ENCODE measurements at regions not wholly inside any gene's neighbourhood (a gene's known extent, or its start where the extent isn't known, plus 50 kb on each side); places are given as distances from the start of the nearest gene placed in this dataset.
"Not testable (repeated sequence)": the region's sequence is repeated elsewhere in the genome, so short reads cannot be mapped to it uniquely, and the experiment has no call there.

GRCh38 chr3:102360183-102360860, 74.5 kb upstream of the ZPLD1 start:
- in situ Hi-C loops (cut with HindIII; ENCODE audit: low sequenced_read_pairs) = no loop called here

DNA sequence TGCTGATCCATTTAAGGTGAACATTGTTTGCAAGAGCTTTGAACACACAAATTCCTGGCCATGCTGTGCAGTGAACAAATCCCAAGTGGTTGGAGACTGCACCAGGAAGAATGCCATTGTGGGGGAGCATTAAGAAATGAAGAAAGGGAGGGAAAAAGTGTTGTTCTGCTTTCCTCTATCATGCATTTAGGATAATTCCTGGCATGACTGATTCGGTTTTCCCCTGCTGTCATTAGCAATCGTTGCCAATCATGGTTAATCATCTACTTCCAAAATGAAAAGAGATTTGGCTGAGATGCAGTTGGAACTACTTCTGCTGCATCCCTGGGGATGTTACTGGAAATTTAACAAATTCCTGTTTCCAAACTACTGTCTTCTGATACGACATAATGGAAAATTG, 73.7 kb upstream of the ZPLD1 start:
- in situ Hi-C loops (cut with HindIII; ENCODE audit: low sequenced_read_pairs) = no loop called here

DNA sequence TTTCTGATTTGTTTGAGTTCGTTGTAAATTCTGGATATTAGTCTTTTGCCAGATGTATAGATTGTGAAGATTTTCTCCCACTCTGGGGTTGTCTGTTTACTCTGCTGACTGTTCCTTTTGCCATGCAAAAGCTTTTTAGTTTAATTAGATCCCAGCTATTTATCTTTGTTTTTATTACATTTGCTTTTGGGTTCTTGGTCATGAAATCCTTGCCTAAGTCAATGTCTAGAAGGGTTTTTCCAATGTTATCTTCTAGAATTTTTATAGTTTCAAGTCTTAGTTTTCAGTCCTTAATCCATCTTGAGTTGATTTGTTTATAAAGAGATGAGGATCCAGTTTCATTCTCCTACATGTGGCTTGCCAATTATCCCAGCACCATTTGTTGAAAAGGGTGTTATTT, 68.7 kb upstream of the ZPLD1 start:
- in situ Hi-C loops (cut with HindIII; ENCODE audit: low sequenced_read_pairs) = not testable (repeated sequence)

DNA sequence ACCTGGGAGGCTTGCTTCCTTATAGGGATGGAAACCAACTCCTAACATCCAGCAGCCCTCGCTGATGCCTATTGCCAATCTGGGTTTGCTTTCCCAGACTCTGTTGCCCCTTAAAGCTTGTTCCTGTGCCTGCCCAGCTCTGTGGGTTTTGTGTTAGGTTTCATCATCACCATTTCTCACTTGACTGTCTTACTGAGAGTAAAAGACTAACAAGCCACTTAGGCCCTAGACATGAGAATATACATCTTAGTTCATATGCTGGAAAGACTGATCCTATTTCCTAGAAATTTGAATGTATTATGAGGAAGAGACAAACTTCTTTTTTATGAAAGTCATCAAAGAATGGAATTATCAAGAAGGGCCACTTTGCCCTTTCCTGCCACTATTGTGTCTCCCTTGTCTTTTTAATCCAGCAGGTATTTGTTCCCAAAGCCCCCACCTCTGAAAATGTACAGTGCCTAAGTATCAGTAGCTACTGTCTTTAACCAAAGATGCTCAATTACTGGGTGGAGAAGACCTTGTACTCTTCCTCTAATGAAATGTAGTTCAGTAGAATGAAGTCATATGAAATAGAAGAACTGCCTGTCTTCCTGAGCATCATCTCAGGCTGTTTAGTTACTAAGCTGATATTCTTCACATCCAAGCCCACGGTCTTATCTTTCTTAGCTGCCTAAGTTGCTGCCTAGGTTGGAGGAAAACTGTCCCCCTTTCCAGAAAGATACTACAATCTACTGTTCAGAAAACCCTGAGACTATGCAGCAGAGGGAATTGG, 59.8 kb upstream of the ZPLD1 start:
- in situ Hi-C loops (cut with HindIII; ENCODE audit: low sequenced_read_pairs) = no loop called here

GRCh38 chr3:102378216-102378615, 56.6 kb upstream of the ZPLD1 start:
- in situ Hi-C loops (cut with HindIII; ENCODE audit: low sequenced_read_pairs) = no loop called here

GRCh38 chr3:102382201-102382600, 52.6 kb upstream of the ZPLD1 start:
- in situ Hi-C loops (cut with HindIII; ENCODE audit: low sequenced_read_pairs) = not testable (repeated sequence)

Measured in DLD1 (cell line).